ENCODE measurements at regions not wholly inside any gene's neighbourhood (a gene's known extent, or its start where the extent isn't known, plus 50 kb on each side); places are given as distances from the start of the nearest gene placed in this dataset.

- Histone ChIP-seq H3K4me1 (ENCODE audit: control insufficient read depth in 1 of 2, insufficient read depth in 2 of 2, low read length in 2 of 2) (peaks cover 5 to 6% of the 10 kb centered on the region in 2 donors), H3K27me3 (ENCODE audit: control insufficient read depth in 1 of 2, insufficient read depth in 2 of 2, low read length in 2 of 2) (no peaks in the 10 kb centered on the region), H3K9ac (ENCODE audit: low read depth in 1 of 2, low read length in 2 of 2) (no peak overlapping the region), H3K9me3 (ENCODE audit: control insufficient read depth in 1 of 2, low read length in 2 of 2) (no peaks in the 10 kb centered on the region), H3K27ac (ENCODE audit: low read depth, low read length) (no peak overlapping the region), H3K36me3 (ENCODE audit: control insufficient read depth in 1 of 2, insufficient read depth in 2 of 2, low read length in 2 of 2) (peaks cover 4 to 36% of the 10 kb centered on the region in 2 donors), H3K4me3 (ENCODE audit: low read depth in 1 of 2, low read length in 2 of 2) (no peak overlapping the region)
Measured at GRCh38 chr1:219993554-219994433, 52.5 kb downstream of the EPRS1 start.

- H3K36me3 ChIP-seq (ENCODE audit: control insufficient read depth in 1 of 2, insufficient read depth in 2 of 2, low read length in 2 of 2) = peaks cover 12 to 44% of the 10 kb centered on the region in 2 donors
- no peak overlapping the region for H3K27ac ChIP-seq (ENCODE audit: low read depth, low read length)
- H3K9ac ChIP-seq (ENCODE audit: low read depth in 1 of 2, low read length in 2 of 2) = no peak overlapping the region
- H3K4me1 ChIP-seq (ENCODE audit: control insufficient read depth in 1 of 2, insufficient read depth in 2 of 2, low read length in 2 of 2) = peaks cover 5 to 6% of the 10 kb centered on the region in 2 donors
- no peaks in the 10 kb centered on the region for H3K27me3 ChIP-seq (ENCODE audit: control insufficient read depth in 1 of 2, insufficient read depth in 2 of 2, low read length in 2 of 2)
- H3K9me3 ChIP-seq (ENCODE audit: control insufficient read depth in 1 of 2, low read length in 2 of 2) = no peaks in the 10 kb centered on the region
- no peak overlapping the region for H3K4me3 ChIP-seq (ENCODE audit: low read depth in 1 of 2, low read length in 2 of 2)
Measured at GRCh38 chr1:219991919-219992318, 54.4 kb downstream of the EPRS1 start.

- Histone ChIP-seq H3K27ac (ENCODE audit: low read depth, low read length) (no peak overlapping the region), H3K4me1 (ENCODE audit: control insufficient read depth in 1 of 2, insufficient read depth in 2 of 2, low read length in 2 of 2) (peaks cover 5 to 6% of the 10 kb centered on the region in 2 donors), H3K9ac (ENCODE audit: low read depth in 1 of 2, low read length in 2 of 2) (no peak overlapping the region), H3K4me3 (ENCODE audit: low read depth in 1 of 2, low read length in 2 of 2) (no peak overlapping the region), H3K27me3 (ENCODE audit: control insufficient read depth in 1 of 2, insufficient read depth in 2 of 2, low read length in 2 of 2) (no peaks in the 10 kb centered on the region), H3K36me3 (ENCODE audit: control insufficient read depth in 1 of 2, insufficient read depth in 2 of 2, low read length in 2 of 2) (peaks cover 15 to 44% of the 10 kb centered on the region in 2 donors), H3K9me3 (ENCODE audit: control insufficient read depth in 1 of 2, low read length in 2 of 2) (no peaks in the 10 kb centered on the region)
Measured at GRCh38 chr1:219991511-219991810, 54.8 kb downstream of the EPRS1 start.

GRCh38 chr1:219990782-219991510 is 55.4 kb downstream of the EPRS1 start:
- Histone ChIP-seq H3K9ac (ENCODE audit: low read depth in 1 of 2, low read length in 2 of 2) (no peak overlapping the region), H3K27ac (ENCODE audit: low read depth, low read length) (no peak overlapping the region), H3K4me3 (ENCODE audit: low read depth in 1 of 2, low read length in 2 of 2) (no peak overlapping the region), H3K36me3 (ENCODE audit: control insufficient read depth in 1 of 2, insufficient read depth in 2 of 2, low read length in 2 of 2) (peaks cover 20 to 44% of the 10 kb centered on the region in 2 donors), H3K9me3 (ENCODE audit: control insufficient read depth in 1 of 2, low read length in 2 of 2) (no peaks in the 10 kb centered on the region), H3K4me1 (ENCODE audit: control insufficient read depth in 1 of 2, insufficient read depth in 2 of 2, low read length in 2 of 2) (peaks cover 5 to 6% of the 10 kb centered on the region in 2 donors), H3K27me3 (ENCODE audit: control insufficient read depth in 1 of 2, insufficient read depth in 2 of 2, low read length in 2 of 2) (no peaks in the 10 kb centered on the region)

GRCh38 chr1:219989766-219990165 is 56.5 kb downstream of the EPRS1 start:
- H3K36me3 ChIP-seq (ENCODE audit: control insufficient read depth in 1 of 2, insufficient read depth in 2 of 2, low read length in 2 of 2) = peaks cover 20 to 40% of the 10 kb centered on the region in 2 donors
- no peaks in the 10 kb centered on the region for H3K27me3 ChIP-seq (ENCODE audit: control insufficient read depth in 1 of 2, insufficient read depth in 2 of 2, low read length in 2 of 2)
- no peak overlapping the region for H3K27ac ChIP-seq (ENCODE audit: low read depth, low read length)
- peaks cover 5 to 6% of the 10 kb centered on the region in 2 donors for H3K4me1 ChIP-seq (ENCODE audit: control insufficient read depth in 1 of 2, insufficient read depth in 2 of 2, low read length in 2 of 2)
- no peaks in the 10 kb centered on the region for H3K9me3 ChIP-seq (ENCODE audit: control insufficient read depth in 1 of 2, low read length in 2 of 2)
- H3K9ac ChIP-seq (ENCODE audit: low read depth in 1 of 2, low read length in 2 of 2) = no peak overlapping the region
- H3K4me3 ChIP-seq (ENCODE audit: low read depth in 1 of 2, low read length in 2 of 2) = no peak overlapping the region

- Histone ChIP-seq H3K9me3 (ENCODE audit: control insufficient read depth in 1 of 2, low read length in 2 of 2) (no peaks in the 10 kb centered on the region), H3K27ac (ENCODE audit: low read depth, low read length) (no peak overlapping the region), H3K4me1 (ENCODE audit: control insufficient read depth in 1 of 2, insufficient read depth in 2 of 2, low read length in 2 of 2) (peaks cover 5 to 6% of the 10 kb centered on the region in 2 donors), H3K9ac (ENCODE audit: low read depth in 1 of 2, low read length in 2 of 2) (no peak overlapping the region), H3K27me3 (ENCODE audit: control insufficient read depth in 1 of 2, insufficient read depth in 2 of 2, low read length in 2 of 2) (no peaks in the 10 kb centered on the region), H3K36me3 (ENCODE audit: control insufficient read depth in 1 of 2, insufficient read depth in 2 of 2, low read length in 2 of 2) (peaks cover 25 to 41% of the 10 kb centered on the region in 2 donors), H3K4me3 (ENCODE audit: low read depth in 1 of 2, low read length in 2 of 2) (no peak overlapping the region)
Measured at GRCh38 chr1:219988818-219989217, 57.5 kb downstream of the EPRS1 start.

- peaks cover 5 to 6% of the 10 kb centered on the region in 2 donors for H3K4me1 ChIP-seq (ENCODE audit: control insufficient read depth in 1 of 2, insufficient read depth in 2 of 2, low read length in 2 of 2)
- no peaks in the 10 kb centered on the region for H3K9me3 ChIP-seq (ENCODE audit: control insufficient read depth in 1 of 2, low read length in 2 of 2)
- H3K36me3 ChIP-seq (ENCODE audit: control insufficient read depth in 1 of 2, insufficient read depth in 2 of 2, low read length in 2 of 2) = peaks cover 27 to 43% of the 10 kb centered on the region in 2 donors
- H3K27me3 ChIP-seq (ENCODE audit: control insufficient read depth in 1 of 2, insufficient read depth in 2 of 2, low read length in 2 of 2) = no peaks in the 10 kb centered on the region
- H3K4me3 ChIP-seq (ENCODE audit: low read depth in 1 of 2, low read length in 2 of 2) = no peak overlapping the region
- H3K27ac ChIP-seq (ENCODE audit: low read depth, low read length) = no peak overlapping the region
- H3K9ac ChIP-seq (ENCODE audit: low read depth in 1 of 2, low read length in 2 of 2) = no peak overlapping the region
Measured at GRCh38 chr1:219988387-219988786, 57.9 kb downstream of the EPRS1 start.

GRCh38 chr1:219987325-219987724 is 59.0 kb upstream of the SLC30A10 start:
- peaks cover 30 to 51% of the 10 kb centered on the region in 2 donors for H3K36me3 ChIP-seq (ENCODE audit: control insufficient read depth in 1 of 2, insufficient read depth in 2 of 2, low read length in 2 of 2)
- H3K4me3 ChIP-seq (ENCODE audit: low read depth in 1 of 2, low read length in 2 of 2) = no peak overlapping the region
- H3K27ac ChIP-seq (ENCODE audit: low read depth, low read length) = no peak overlapping the region
- no peak overlapping the region for H3K9ac ChIP-seq (ENCODE audit: low read depth in 1 of 2, low read length in 2 of 2)
- H3K27me3 ChIP-seq (ENCODE audit: control insufficient read depth in 1 of 2, insufficient read depth in 2 of 2, low read length in 2 of 2) = no peaks in the 10 kb centered on the region
- H3K9me3 ChIP-seq (ENCODE audit: control insufficient read depth in 1 of 2, low read length in 2 of 2) = no peaks in the 10 kb centered on the region
- H3K4me1 ChIP-seq (ENCODE audit: control insufficient read depth in 1 of 2, insufficient read depth in 2 of 2, low read length in 2 of 2) = peaks cover 5 to 6% of the 10 kb centered on the region in 2 donors

- Histone ChIP-seq H3K36me3 (ENCODE audit: control insufficient read depth in 1 of 2, insufficient read depth in 2 of 2, low read length in 2 of 2) (peaks cover 36 to 65% of the 10 kb centered on the region in 2 donors), H3K4me1 (ENCODE audit: control insufficient read depth in 1 of 2, insufficient read depth in 2 of 2, low read length in 2 of 2) (no peaks in the 10 kb centered on the region), H3K27me3 (ENCODE audit: control insufficient read depth in 1 of 2, insufficient read depth in 2 of 2, low read length in 2 of 2) (no peaks in the 10 kb centered on the region), H3K4me3 (ENCODE audit: low read depth in 1 of 2, low read length in 2 of 2) (no peak overlapping the region), H3K9ac (ENCODE audit: low read depth in 1 of 2, low read length in 2 of 2) (no peak overlapping the region), H3K9me3 (ENCODE audit: control insufficient read depth in 1 of 2, low read length in 2 of 2) (no peaks in the 10 kb centered on the region), H3K27ac (ENCODE audit: low read depth, low read length) (no peak overlapping the region)
Measured at GRCh38 chr1:219985169-219985568, 56.8 kb upstream of the SLC30A10 start.

All from duodenal mucosa (tissue), 2 donors.